SK-N-SH treated with all-trans-retinoic acid at 6 μM for 48 hours (cell line): ENCODE measurements at regions not wholly inside any gene's neighbourhood (a gene's known extent, or its start where the extent isn't known, plus 50 kb on each side); places are given as distances from the start of the nearest gene placed in this dataset.

Experiments used
- CREB5 ChIP-seq: fragments of 250-450 bp; sonication (Bioruptor Pico); IDR thresholded peaks from 2 replicates; pipeline ENCODE4 v1.5.1; 2020; ENCODE audit warnings: low read depth, mild to moderate bottlenecking, moderate library complexity
- CSRNP3 ChIP-seq: fragments of 250-450 bp; sonication (Bioruptor Pico); IDR thresholded peaks from 2 replicates; pipeline ENCODE4 v1.5.1; 2021; ENCODE audit warnings: mild to moderate bottlenecking, moderate library complexity
- ISL1 ChIP-seq: fragments of 250-450 bp; sonication (Bioruptor Pico); IDR thresholded peaks from 2 replicates; pipeline ENCODE4 v2.1.2; 2022; ENCODE audit warnings: mild to moderate bottlenecking, moderate library complexity
- SNAI2 ChIP-seq: fragments of 250-450 bp; sonication (Bioruptor Pico); IDR thresholded peaks from 2 replicates; pipeline ENCODE4 v1.5.0; 2020; ENCODE audit warnings: mild to moderate bottlenecking, moderate library complexity
- ZNF565 ChIP-seq: fragments of 450-650 bp; formaldehyde crosslinking; conservative IDR thresholded peaks from 2 replicates; pipeline ENCODE4 v1.5.0; 2020; ENCODE audit warnings: low read depth, mild to moderate bottlenecking, moderate library complexity

- TF ChIP-seq ISL1 (CRISPR knock-in tag) (no peak), ZNF565 (CRISPR knock-in tag) (no peak), SNAI2 (no peak), CSRNP3 (CRISPR knock-in tag) (no peak), CREB5 (CRISPR knock-in tag) (no peak)
Measured at GRCh38 chr5:162227075-162227474, 159.5 kb downstream of the GABRG2 start.
